SK-N-SH (cell line): ENCODE measurements at regions not wholly inside any gene's neighbourhood (a gene's known extent, or its start where the extent isn't known, plus 50 kb on each side); places are given as distances from the start of the nearest gene placed in this dataset.

Experiments used
- CTCF ChIA-PET: fragments of 300-600, 350-600 bp; formaldehyde crosslinking; extraction: SDS; loops from one replicate; lab custom pipeline; 2021; lab: Yijun Ruan, JAX
- POLR2A ChIA-PET: fragments of 350-600 bp; sonication (Branson Sonifier 250); formaldehyde crosslinking; extraction: SDS; loops from one replicate; lab custom pipeline; 2020; ENCODE audit warnings: antibody characterized with exemption, inconsistent platforms; lab: Yijun Ruan, JAX
- DNase-seq: peaks from one replicate; pipeline ENCODE4 v3.0.0; 2012
- H2AFZ ChIP-seq: fragments of 200-600 bp; sonication (generic); 2 replicates; pipeline ENCODE4 v1.8.1; 2016; ENCODE audit warnings: antibody characterized with exemption, mild to moderate bottlenecking, low read depth
- H3F3A ChIP-seq: fragments of 200-600 bp; sonication (generic); replicated peaks from 2 replicates; pipeline ENCODE3; 2016; ENCODE audit warnings: antibody characterized with exemption, mild to moderate bottlenecking; ENCODE audit not compliant: insufficient read depth
- H3K27ac ChIP-seq, 2 experiments: fragments of 200-500 bp in 1 of 2; fragments of 200-600 bp in 1 of 2; sonication (Bioruptor generic) in 1 of 2; sonication (generic), shearing (Covaris generic) in 1 of 2; 2 replicates each; pipeline versions ENCODE4 v1.5.1 to v1.6.1; 2014 to 2016; ENCODE audit warnings: low read depth in 2 of 2, inconsistent platforms in 1 of 2, low read length in 1 of 2, mild to moderate bottlenecking in 1 of 2, mixed read lengths in 1 of 2
- H3K27me3 ChIP-seq: fragments of 200-600 bp; sonication (generic), shearing (Covaris generic); 2 replicates; pipeline ENCODE4 v1.6.1; 2016; ENCODE audit warnings: mixed run types; ENCODE audit not compliant: insufficient read depth
- H3K36me3 ChIP-seq, 2 experiments: fragments of 200-500 bp in 1 of 2; fragments of 200-600 bp in 1 of 2; sonication (Bioruptor generic) in 1 of 2; sonication (generic) in 1 of 2; replicated peaks in 1 of 2; 2 replicates each; pipeline versions ENCODE3 to v1.5.1; 2014 to 2016; ENCODE audit warnings: low read length in 1 of 2, mild to moderate bottlenecking in 1 of 2; ENCODE audit not compliant: insufficient read depth in 2 of 2, control insufficient read depth in 1 of 2
- H3K4me1 ChIP-seq, 2 experiments: fragments of 200-500 bp in 1 of 2; fragments of 200-600 bp in 1 of 2; sonication (Bioruptor generic) in 1 of 2; sonication (generic), shearing (Covaris generic) in 1 of 2; 2 replicates each; pipeline versions ENCODE4 v1.5.1 to v1.6.1; 2014 to 2016; ENCODE audit warnings: low read depth in 1 of 2, low read length in 1 of 2, mixed run types in 1 of 2; ENCODE audit not compliant: insufficient read depth in 2 of 2, control insufficient read depth in 1 of 2
- H3K4me2 ChIP-seq: fragments of 200-600 bp; sonication (generic), shearing (Covaris generic); 2 replicates; pipeline ENCODE4 v1.6.1; 2017; ENCODE audit warnings: mixed run types
- H3K4me3 ChIP-seq, 2 experiments: fragments of 200-500 bp in 1 of 2; fragments of 200-600 bp in 1 of 2; sonication (Bioruptor generic) in 1 of 2; sonication (generic), shearing (Covaris generic) in 1 of 2; 2 replicates each; pipeline versions ENCODE4 v1.5.1 to v1.8.1; 2014 to 2016; ENCODE audit warnings: low read depth in 2 of 2, inconsistent platforms in 1 of 2, low read length in 1 of 2, mild to moderate bottlenecking in 1 of 2, mixed read lengths in 1 of 2, moderate library complexity in 1 of 2
- H3K79me2 ChIP-seq: fragments of 200-600 bp; sonication (generic); 2 replicates; pipeline ENCODE4 v1.8.1; 2017; ENCODE audit warnings: mild to moderate bottlenecking; ENCODE audit not compliant: insufficient read depth
- H3K9ac ChIP-seq: fragments of 200-600 bp; sonication (generic); 2 replicates; pipeline ENCODE4 v1.6.1; 2017; ENCODE audit warnings: mixed run types
- H3K9me2 ChIP-seq: fragments of 200-600 bp; sonication (generic); 2 replicates; pipeline ENCODE4 v1.6.1; 2017; ENCODE audit warnings: mixed run types
- H3K9me3 ChIP-seq: fragments of 200-600 bp; sonication (generic); 2 replicates; pipeline ENCODE4 v1.6.1; 2017; ENCODE audit warnings: mixed run types, mild to moderate bottlenecking, moderate library complexity
- H4K20me1 ChIP-seq: fragments of 200-600 bp; sonication (generic); 2 replicates; pipeline ENCODE4 v1.6.1; 2017; ENCODE audit warnings: mild to moderate bottlenecking, mixed run types; ENCODE audit not compliant: insufficient read depth
- ELF1 ChIP-seq: IDR thresholded peaks from 2 replicates; pipeline ENCODE4 v1.4.0; 2012
- EP300 ChIP-seq, 2 experiments: IDR thresholded peaks; 2 replicates each; pipeline versions ENCODE4 v1.4.0 to v1.6.1; 2012; ENCODE audit warnings: borderline replicate concordance in 1 of 2, low read depth in 1 of 2, low read length in 1 of 2
- FOSL2 ChIP-seq: IDR thresholded peaks from 2 replicates; pipeline ENCODE4 v1.4.0; 2012; ENCODE audit warnings: low read depth, mild to moderate bottlenecking, moderate library complexity, borderline replicate concordance
- FOXJ3 ChIP-seq: sonication (generic); formaldehyde crosslinking; IDR thresholded peaks from 2 replicates; pipeline ENCODE4 v1.5.1; 2020; ENCODE audit warnings: mild to moderate bottlenecking, missing genetic modification reagents
- GATA2 ChIP-seq: sonication (generic); formaldehyde crosslinking; IDR thresholded peaks from 2 replicates; pipeline ENCODE4 v1.5.0; 2020; ENCODE audit warnings: mild to moderate bottlenecking, missing genetic modification reagents
- IRF3 ChIP-seq: fragments of 150-350 bp; IDR thresholded peaks from 2 replicates; pipeline ENCODE4 v1.6.1; 2016; ENCODE audit warnings: mild to moderate bottlenecking, low read depth, low read length
- MXI1 ChIP-seq: IDR thresholded peaks from 2 replicates; pipeline ENCODE4 v1.6.1; 2012; ENCODE audit warnings: mild to moderate bottlenecking, low read depth, low read length, improper control_type of control experiment
- PBX3 ChIP-seq: IDR thresholded peaks from 2 replicates; pipeline ENCODE4; 2012
- SIN3A ChIP-seq: IDR thresholded peaks from 2 replicates; pipeline ENCODE4 v1.6.1; 2012; ENCODE audit warnings: low read depth, mild to moderate bottlenecking, low read length, moderate library complexity, borderline replicate concordance
- TAF1 ChIP-seq: IDR thresholded peaks from 2 replicates; pipeline ENCODE4 v1.6.1; 2012; ENCODE audit warnings: low read depth, mild to moderate bottlenecking, low read length, moderate library complexity, borderline replicate concordance
- USF2 ChIP-seq: fragments of 150-350 bp; IDR thresholded peaks from 2 replicates; pipeline ENCODE4 v1.6.1; 2017; ENCODE audit warnings: antibody characterized with exemption, low read length, low read depth, borderline replicate concordance
- WGBS: methylation state at CpG from one replicate; pipeline ENCODE4 v1.1.6; 2017; ENCODE audit warnings: low lambda C conversion rate; 5-methylcytosine and 5-hydroxymethylcytosine counted together

GRCh38 chr7:35528381-35528977 is 166.5 kb downstream of the HERPUD2 start:
- no peaks in the 10 kb centered on the region for H3K4me1 ChIP-seq
- no peak overlapping the region for H3K4me2 ChIP-seq
- H2AFZ ChIP-seq, result no peak overlapping the region
- CTCF ChIA-PET, result interaction anchor here (0.7 to 3.9 kb wide), 7 partner anchors 8 to 244 kb away, joined by 3 to 28 read pairs (median 3); no protein-coding TSS in a partner anchor
- H3K27me3 ChIP-seq, result peaks cover 40% of the 10 kb centered on the region
- H3K79me2 ChIP-seq, result no peaks in the 10 kb centered on the region
- no peaks in the 10 kb centered on the region for H3K9me3 ChIP-seq
- no peak for TF ChIP-seq SIN3A
- TF ChIP-seq, all 33 proteins: peak for 0
- no peaks in the 10 kb centered on the region for H4K20me1 ChIP-seq
- H3K27ac ChIP-seq, result no peak overlapping the region
- 48% methylated on average over 8 of the region's 8 CpGs for WGBS
- no peaks in the 10 kb centered on the region for H3K9me2 ChIP-seq
- no peak for DNase-seq
- H3K36me3 ChIP-seq, result no peaks in the 10 kb centered on the region
- H3K4me3 ChIP-seq, result no peak overlapping the region
- no peak overlapping the region for H3K9ac ChIP-seq
- no peaks in the 10 kb centered on the region for H3F3A ChIP-seq
- POLR2A ChIA-PET, result no interaction called here

GRCh38 chr7:35526645-35527044 is 168.3 kb downstream of the HERPUD2 start:
- Histone ChIP-seq H3K27me3 (peaks cover 36% of the 10 kb centered on the region; the same call in 1 of the 2 replicates), H3K4me1 (no peaks in the 10 kb centered on the region), H2AFZ (no peak overlapping the region), H3K9me3 (no peaks in the 10 kb centered on the region), H3K27ac (no peak overlapping the region), H3K9me2 (no peaks in the 10 kb centered on the region), H4K20me1 (no peaks in the 10 kb centered on the region), H3K36me3 (no peaks in the 10 kb centered on the region), H3K4me2 (no peak overlapping the region), H3F3A (no peaks in the 10 kb centered on the region), H3K9ac (no peak overlapping the region), H3K79me2 (no peaks in the 10 kb centered on the region), H3K4me3 (no peak overlapping the region)
- 43% methylated on average over 4 of the region's 4 CpGs for WGBS
- ChIA-PET POLR2A (no interaction called here), CTCF (interaction anchor here (2.9 kb wide), 1 partner anchor 11 kb away, joined by 12 read pairs; no protein-coding TSS in a partner anchor)
- TF ChIP-seq ELF1, result no peak
- TF ChIP-seq EP300 (IDR thresholded peaks at IDR 0.05; ENCODE audit: borderline replicate concordance in 1 of 2, low read depth in 1 of 2, low read length in 1 of 2), result no peak
- no peak for TF ChIP-seq GATA2
- TF ChIP-seq PBX3, result no peak
- TF ChIP-seq USF2, result no peak
- no peak for TF ChIP-seq TAF1
- no peak for TF ChIP-seq SIN3A
- no peak for TF ChIP-seq MXI1
- TF ChIP-seq FOXJ3 (CRISPR knock-in tag), result no peak
- no peak for TF ChIP-seq FOSL2
- no peak for TF ChIP-seq IRF3
- DNase-seq, result no peak
